SK-N-SH (cell line): ENCODE measurements at regions not wholly inside any gene's neighbourhood (a gene's known extent, or its start where the extent isn't known, plus 50 kb on each side); places are given as distances from the start of the nearest gene placed in this dataset.
"Not testable (repeated sequence)": the region's sequence is repeated elsewhere in the genome, so short reads cannot be mapped to it uniquely, and the experiment has no call there.

ENCODE experiments used
- CTCF ChIA-PET: fragments of 300-600, 350-600 bp; formaldehyde crosslinking; extraction: SDS; loops from one replicate; lab custom pipeline; 2021; lab: Yijun Ruan, JAX
- POLR2A ChIA-PET: fragments of 350-600 bp; sonication (Branson Sonifier 250); formaldehyde crosslinking; extraction: SDS; loops from one replicate; lab custom pipeline; 2020; ENCODE audit warnings: antibody characterized with exemption, inconsistent platforms; lab: Yijun Ruan, JAX
- DNase-seq: peaks from one replicate; pipeline ENCODE4 v3.0.0; 2012
- H2AFZ ChIP-seq: fragments of 200-600 bp; sonication (generic); 2 replicates; pipeline ENCODE4 v1.8.1; 2016; ENCODE audit warnings: antibody characterized with exemption, mild to moderate bottlenecking, low read depth
- H3F3A ChIP-seq: fragments of 200-600 bp; sonication (generic); replicated peaks from 2 replicates; pipeline ENCODE3; 2016; ENCODE audit warnings: antibody characterized with exemption, mild to moderate bottlenecking; ENCODE audit not compliant: insufficient read depth
- H3K27ac ChIP-seq, 2 experiments: fragments of 200-500 bp in 1 of 2; fragments of 200-600 bp in 1 of 2; sonication (Bioruptor generic) in 1 of 2; sonication (generic), shearing (Covaris generic) in 1 of 2; 2 replicates each; pipeline versions ENCODE4 v1.5.1 to v1.6.1; 2014 to 2016; ENCODE audit warnings: low read depth in 2 of 2, inconsistent platforms in 1 of 2, low read length in 1 of 2, mild to moderate bottlenecking in 1 of 2, mixed read lengths in 1 of 2
- H3K27me3 ChIP-seq: fragments of 200-600 bp; sonication (generic), shearing (Covaris generic); 2 replicates; pipeline ENCODE4 v1.6.1; 2016; ENCODE audit warnings: mixed run types; ENCODE audit not compliant: insufficient read depth
- H3K36me3 ChIP-seq, 2 experiments: fragments of 200-500 bp in 1 of 2; fragments of 200-600 bp in 1 of 2; sonication (Bioruptor generic) in 1 of 2; sonication (generic) in 1 of 2; replicated peaks in 1 of 2; 2 replicates each; pipeline versions ENCODE3 to v1.5.1; 2014 to 2016; ENCODE audit warnings: low read length in 1 of 2, mild to moderate bottlenecking in 1 of 2; ENCODE audit not compliant: insufficient read depth in 2 of 2, control insufficient read depth in 1 of 2
- H3K4me1 ChIP-seq, 2 experiments: fragments of 200-500 bp in 1 of 2; fragments of 200-600 bp in 1 of 2; sonication (Bioruptor generic) in 1 of 2; sonication (generic), shearing (Covaris generic) in 1 of 2; 2 replicates each; pipeline versions ENCODE4 v1.5.1 to v1.6.1; 2014 to 2016; ENCODE audit warnings: low read depth in 1 of 2, low read length in 1 of 2, mixed run types in 1 of 2; ENCODE audit not compliant: insufficient read depth in 2 of 2, control insufficient read depth in 1 of 2
- H3K4me2 ChIP-seq: fragments of 200-600 bp; sonication (generic), shearing (Covaris generic); 2 replicates; pipeline ENCODE4 v1.6.1; 2017; ENCODE audit warnings: mixed run types
- H3K4me3 ChIP-seq, 2 experiments: fragments of 200-500 bp in 1 of 2; fragments of 200-600 bp in 1 of 2; sonication (Bioruptor generic) in 1 of 2; sonication (generic), shearing (Covaris generic) in 1 of 2; 2 replicates each; pipeline versions ENCODE4 v1.5.1 to v1.8.1; 2014 to 2016; ENCODE audit warnings: low read depth in 2 of 2, inconsistent platforms in 1 of 2, low read length in 1 of 2, mild to moderate bottlenecking in 1 of 2, mixed read lengths in 1 of 2, moderate library complexity in 1 of 2
- H3K79me2 ChIP-seq: fragments of 200-600 bp; sonication (generic); 2 replicates; pipeline ENCODE4 v1.8.1; 2017; ENCODE audit warnings: mild to moderate bottlenecking; ENCODE audit not compliant: insufficient read depth
- H3K9ac ChIP-seq: fragments of 200-600 bp; sonication (generic); 2 replicates; pipeline ENCODE4 v1.6.1; 2017; ENCODE audit warnings: mixed run types
- H3K9me2 ChIP-seq: fragments of 200-600 bp; sonication (generic); 2 replicates; pipeline ENCODE4 v1.6.1; 2017; ENCODE audit warnings: mixed run types
- H3K9me3 ChIP-seq: fragments of 200-600 bp; sonication (generic); 2 replicates; pipeline ENCODE4 v1.6.1; 2017; ENCODE audit warnings: mixed run types, mild to moderate bottlenecking, moderate library complexity
- H4K20me1 ChIP-seq: fragments of 200-600 bp; sonication (generic); 2 replicates; pipeline ENCODE4 v1.6.1; 2017; ENCODE audit warnings: mild to moderate bottlenecking, mixed run types; ENCODE audit not compliant: insufficient read depth
- CHD2 ChIP-seq: fragments of 150-350 bp; IDR thresholded peaks from 2 replicates; pipeline ENCODE4 v1.6.1; 2018; ENCODE audit warnings: low read length; ENCODE audit not compliant: partially characterized antibody
- GATA2 ChIP-seq: sonication (generic); formaldehyde crosslinking; IDR thresholded peaks from 2 replicates; pipeline ENCODE4 v1.5.0; 2020; ENCODE audit warnings: mild to moderate bottlenecking, missing genetic modification reagents
- JUND ChIP-seq: IDR thresholded peaks from 2 replicates; pipeline ENCODE4 v1.4.0; 2012
- MEF2A ChIP-seq: IDR thresholded peaks from 2 replicates; pipeline ENCODE4 v1.4.0; 2012; ENCODE audit warnings: low read depth, borderline replicate concordance
- NFIC ChIP-seq: IDR thresholded peaks from 2 replicates; pipeline ENCODE4 v1.4.0; 2012; ENCODE audit warnings: borderline replicate concordance
- POLR2AphosphoS5 ChIP-seq: IDR thresholded peaks from 2 replicates; pipeline ENCODE4 v1.6.1; 2012; ENCODE audit warnings: low read depth, low read length
- WGBS: methylation state at CpG from one replicate; pipeline ENCODE4 v1.1.6; 2017; ENCODE audit warnings: low lambda C conversion rate; 5-methylcytosine and 5-hydroxymethylcytosine counted together
- TF ChIP-seq, protein P1 (sequence below): IDR thresholded peaks from 2 replicates; pipeline ENCODE4; 2012
- TF ChIP-seq, protein P2 (sequence below): IDR thresholded peaks from 2 replicates; pipeline ENCODE4 v1.4.0; 2012; ENCODE audit warnings: low read depth, borderline replicate concordance
- TF ChIP-seq, protein P3 (sequence below): IDR thresholded peaks from 2 replicates; pipeline ENCODE4 v1.6.1; 2012; ENCODE audit warnings: mild to moderate bottlenecking, low read depth, low read length, moderate library complexity

DNA sequence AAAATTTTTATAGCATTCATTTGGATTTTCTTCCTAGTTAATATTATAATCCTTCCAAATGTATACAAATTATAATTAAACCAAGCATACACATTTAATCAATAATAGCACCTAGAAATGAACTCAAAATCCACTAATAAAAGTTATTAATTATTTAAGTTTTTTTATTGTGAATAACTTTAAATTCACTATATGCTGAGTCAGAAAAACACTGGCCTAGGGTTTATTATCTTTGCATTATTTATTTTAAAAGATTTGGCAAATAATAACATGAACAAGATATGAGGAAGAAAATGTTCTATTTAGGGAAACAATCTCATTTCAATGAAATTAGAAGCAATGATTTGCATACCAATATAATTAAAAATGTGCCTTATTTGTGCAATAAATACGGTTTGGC, 951.5 kb downstream of the KCNT2 start (continued):
- no peak for TF ChIP-seq MEF2A

DNA sequence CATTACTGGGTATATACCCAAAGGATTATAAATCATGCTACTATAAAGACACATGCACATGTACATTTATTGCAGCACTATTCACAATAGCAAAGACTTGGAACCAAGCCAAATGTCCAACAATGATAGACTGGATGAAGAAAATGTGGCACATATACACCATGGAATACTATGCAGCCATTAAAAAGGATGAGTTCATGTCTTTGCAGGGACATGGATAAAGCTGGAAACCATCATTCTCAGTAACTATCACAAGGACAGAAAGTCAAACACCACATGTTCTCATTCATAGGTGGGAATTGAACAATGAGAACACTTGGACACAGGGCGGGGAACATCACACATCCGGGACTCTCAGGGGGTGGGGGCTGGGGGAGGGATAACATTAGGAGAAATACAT, 959.4 kb downstream of the KCNT2 start:
- POLR2A ChIA-PET, H3K27me3 ChIP-seq, H3K9me3 ChIP-seq, H3K4me3 ChIP-seq, H3K9ac ChIP-seq, H3K4me2 ChIP-seq, H3K4me1 ChIP-seq, H3K79me2 ChIP-seq, H3K27ac ChIP-seq, H3K9me2 ChIP-seq, H2AFZ ChIP-seq, DNase-seq, H3F3A ChIP-seq, CTCF ChIA-PET, H3K36me3 ChIP-seq, H4K20me1 ChIP-seq: not testable (repeated sequence)
- 47% methylated on average over 2 of the region's 2 CpGs for WGBS

DNA sequence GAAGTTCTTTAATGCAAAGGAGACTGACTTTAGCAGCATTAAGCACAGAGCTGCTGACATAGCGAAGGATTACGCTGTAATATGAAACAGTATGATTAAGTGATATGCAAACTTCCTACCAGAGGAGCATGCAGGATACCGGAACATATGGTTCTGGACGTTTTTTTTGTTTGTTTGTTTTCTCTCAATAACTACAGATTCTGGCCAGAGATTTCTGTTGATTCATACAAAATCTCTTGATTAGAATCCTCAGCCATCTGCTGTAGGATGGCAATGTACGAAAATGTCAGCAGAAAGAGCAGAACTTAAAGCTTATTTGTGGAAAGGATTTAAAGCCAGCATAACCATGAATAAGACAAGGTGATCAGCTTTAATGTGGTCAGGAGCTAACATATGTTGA, 970.7 kb downstream of the KCNT2 start:
- ChIA-PET CTCF (interaction anchor here (0.7 kb wide), 1 partner anchor 20 kb away, joined by 3 read pairs; no protein-coding TSS in a partner anchor), POLR2A (no interaction called here)
- Histone ChIP-seq H3K4me1 (peaks cover 0 to 4% of the 10 kb centered on the region in 2 experiments; a peak in 1 of 4 replicates), H3K4me2 (no peak overlapping the region), H3K36me3 (peaks cover 0 to 2% of the 10 kb centered on the region in 2 experiments), H3K9me2 (no peaks in the 10 kb centered on the region), H3F3A (no peaks in the 10 kb centered on the region), H3K4me3 (no peak overlapping the region), H2AFZ (peak overlapping the region; percentile 26; the same call in 1 of the 2 replicates), H3K9me3 (no peaks in the 10 kb centered on the region), H3K9ac (no peak overlapping the region), H4K20me1 (no peaks in the 10 kb centered on the region), H3K27ac (peak overlapping the region in 1 of 2 experiments; percentile 80; a peak in 2 of 4 replicates), H3K79me2 (no peaks in the 10 kb centered on the region), H3K27me3 (no peaks in the 10 kb centered on the region)
- TF ChIP-seq CHD2 (no peak), NFIC (no peak), JUND (no peak), GATA2 (CRISPR knock-in tag) (peak; percentile 12; the same call in 1 of the 2 replicates), POLR2AphosphoS5 (no peak)
- TF ChIP-seq, protein P1, sequence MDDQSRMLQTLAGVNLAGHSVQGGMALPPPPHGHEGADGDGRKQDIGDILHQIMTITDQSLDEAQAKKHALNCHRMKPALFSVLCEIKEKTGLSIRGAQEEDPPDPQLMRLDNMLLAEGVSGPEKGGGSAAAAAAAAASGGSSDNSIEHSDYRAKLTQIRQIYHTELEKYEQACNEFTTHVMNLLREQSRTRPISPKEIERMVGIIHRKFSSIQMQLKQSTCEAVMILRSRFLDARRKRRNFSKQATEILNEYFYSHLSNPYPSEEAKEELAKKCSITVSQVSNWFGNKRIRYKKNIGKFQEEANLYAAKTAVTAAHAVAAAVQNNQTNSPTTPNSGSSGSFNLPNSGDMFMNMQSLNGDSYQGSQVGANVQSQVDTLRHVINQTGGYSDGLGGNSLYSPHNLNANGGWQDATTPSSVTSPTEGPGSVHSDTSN: no peak
- TF ChIP-seq, protein P2, sequence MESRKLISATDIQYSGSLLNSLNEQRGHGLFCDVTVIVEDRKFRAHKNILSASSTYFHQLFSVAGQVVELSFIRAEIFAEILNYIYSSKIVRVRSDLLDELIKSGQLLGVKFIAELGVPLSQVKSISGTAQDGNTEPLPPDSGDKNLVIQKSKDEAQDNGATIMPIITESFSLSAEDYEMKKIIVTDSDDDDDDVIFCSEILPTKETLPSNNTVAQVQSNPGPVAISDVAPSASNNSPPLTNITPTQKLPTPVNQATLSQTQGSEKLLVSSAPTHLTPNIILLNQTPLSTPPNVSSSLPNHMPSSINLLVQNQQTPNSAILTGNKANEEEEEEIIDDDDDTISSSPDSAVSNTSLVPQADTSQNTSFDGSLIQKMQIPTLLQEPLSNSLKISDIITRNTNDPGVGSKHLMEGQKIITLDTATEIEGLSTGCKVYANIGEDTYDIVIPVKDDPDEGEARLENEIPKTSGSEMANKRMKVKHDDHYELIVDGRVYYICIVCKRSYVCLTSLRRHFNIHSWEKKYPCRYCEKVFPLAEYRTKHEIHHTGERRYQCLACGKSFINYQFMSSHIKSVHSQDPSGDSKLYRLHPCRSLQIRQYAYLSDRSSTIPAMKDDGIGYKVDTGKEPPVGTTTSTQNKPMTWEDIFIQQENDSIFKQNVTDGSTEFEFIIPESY: no peak
- TF ChIP-seq, protein P3, sequence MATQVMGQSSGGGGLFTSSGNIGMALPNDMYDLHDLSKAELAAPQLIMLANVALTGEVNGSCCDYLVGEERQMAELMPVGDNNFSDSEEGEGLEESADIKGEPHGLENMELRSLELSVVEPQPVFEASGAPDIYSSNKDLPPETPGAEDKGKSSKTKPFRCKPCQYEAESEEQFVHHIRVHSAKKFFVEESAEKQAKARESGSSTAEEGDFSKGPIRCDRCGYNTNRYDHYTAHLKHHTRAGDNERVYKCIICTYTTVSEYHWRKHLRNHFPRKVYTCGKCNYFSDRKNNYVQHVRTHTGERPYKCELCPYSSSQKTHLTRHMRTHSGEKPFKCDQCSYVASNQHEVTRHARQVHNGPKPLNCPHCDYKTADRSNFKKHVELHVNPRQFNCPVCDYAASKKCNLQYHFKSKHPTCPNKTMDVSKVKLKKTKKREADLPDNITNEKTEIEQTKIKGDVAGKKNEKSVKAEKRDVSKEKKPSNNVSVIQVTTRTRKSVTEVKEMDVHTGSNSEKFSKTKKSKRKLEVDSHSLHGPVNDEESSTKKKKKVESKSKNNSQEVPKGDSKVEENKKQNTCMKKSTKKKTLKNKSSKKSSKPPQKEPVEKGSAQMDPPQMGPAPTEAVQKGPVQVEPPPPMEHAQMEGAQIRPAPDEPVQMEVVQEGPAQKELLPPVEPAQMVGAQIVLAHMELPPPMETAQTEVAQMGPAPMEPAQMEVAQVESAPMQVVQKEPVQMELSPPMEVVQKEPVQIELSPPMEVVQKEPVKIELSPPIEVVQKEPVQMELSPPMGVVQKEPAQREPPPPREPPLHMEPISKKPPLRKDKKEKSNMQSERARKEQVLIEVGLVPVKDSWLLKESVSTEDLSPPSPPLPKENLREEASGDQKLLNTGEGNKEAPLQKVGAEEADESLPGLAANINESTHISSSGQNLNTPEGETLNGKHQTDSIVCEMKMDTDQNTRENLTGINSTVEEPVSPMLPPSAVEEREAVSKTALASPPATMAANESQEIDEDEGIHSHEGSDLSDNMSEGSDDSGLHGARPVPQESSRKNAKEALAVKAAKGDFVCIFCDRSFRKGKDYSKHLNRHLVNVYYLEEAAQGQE: no peak
- DNase-seq: peak; percentile 10
- 18% methylated on average over 5 of the region's 5 CpGs for WGBS
